ENCODE measurements at regions not wholly inside any gene's neighbourhood (a gene's known extent, or its start where the extent isn't known, plus 50 kb on each side); places are given as distances from the start of the nearest gene placed in this dataset.
"Not testable (repeated sequence)": the region's sequence is repeated elsewhere in the genome, so short reads cannot be mapped to it uniquely, and the experiment has no call there.

- no peak for DNase-seq
Observed at GRCh38 chr2:19098467-19099160, 259.8 kb downstream of the OSR1 start.

- not testable (repeated sequence) for DNase-seq
Observed at GRCh38 chr2:19089476-19089875, 268.9 kb downstream of the OSR1 start.

GRCh38 chr2:19086231-19086651 lies 272.2 kb downstream of the OSR1 start:
- no peak for DNase-seq

- DNase-seq, result peak; percentile 18
Observed at GRCh38 chr2:19078709-19079108, 279.7 kb downstream of the OSR1 start.

- no peak for DNase-seq
Observed at GRCh38 chr2:19073522-19073921, 284.9 kb downstream of the OSR1 start.

GRCh38 chr2:19072161-19072560 lies 286.3 kb downstream of the OSR1 start:
- DNase-seq, result no peak

GRCh38 chr2:19070886-19071285 lies 287.5 kb downstream of the OSR1 start:
- DNase-seq, result no peak

GRCh38 chr2:19068206-19068605 lies 290.2 kb downstream of the OSR1 start:
- DNase-seq, result no peak

- no peak for DNase-seq
Observed at GRCh38 chr2:19062370-19062769, 296.1 kb downstream of the OSR1 start.

- no peak for DNase-seq
Observed at GRCh38 chr2:19059076-19059475, 299.3 kb downstream of the OSR1 start.

- no peak for DNase-seq
Observed at GRCh38 chr2:19051203-19051831, 307.1 kb downstream of the OSR1 start.

- no peak for DNase-seq
Observed at GRCh38 chr2:19050354-19050753, 308.1 kb downstream of the OSR1 start.

- no peak for DNase-seq
Observed at GRCh38 chr2:19048593-19049266, 309.7 kb downstream of the OSR1 start.

GRCh38 chr2:19046986-19047780 lies 311.2 kb downstream of the OSR1 start:
- DNase-seq, result no peak

GRCh38 chr2:19045151-19045550 lies 313.3 kb downstream of the OSR1 start:
- no peak for DNase-seq

- no peak for DNase-seq
Observed at GRCh38 chr2:19043893-19044292, 314.5 kb downstream of the OSR1 start.

- no peak for DNase-seq
Observed at GRCh38 chr2:19041434-19042041, 316.9 kb downstream of the OSR1 start.

- DNase-seq, result no peak
Observed at GRCh38 chr2:19038071-19039015, 320.1 kb downstream of the OSR1 start.

GRCh38 chr2:19036091-19036490 lies 322.3 kb downstream of the OSR1 start:
- no peak for DNase-seq

GRCh38 chr2:19035238-19035637 lies 323.2 kb downstream of the OSR1 start:
- no peak for DNase-seq

GRCh38 chr2:19033240-19033639 lies 325.2 kb downstream of the OSR1 start:
- no peak for DNase-seq

- no peak for DNase-seq
Observed at GRCh38 chr2:19031642-19032041, 326.8 kb downstream of the OSR1 start.
